Liver (tissue), 8 donors: ENCODE measurements at regions not wholly inside any gene's neighbourhood (a gene's known extent, or its start where the extent isn't known, plus 50 kb on each side); places are given as distances from the start of the nearest gene placed in this dataset.
"Not testable (repeated sequence)": the region's sequence is repeated elsewhere in the genome, so short reads cannot be mapped to it uniquely, and the experiment has no call there.

Source experiments
- DNase-seq: peaks from one replicate; pipeline ENCODE4 v3.0.0-alpha.2; 2017; ENCODE audit warnings: low spot score
- H3K27ac ChIP-seq, 2 donors: one replicate each; pipeline ENCODE4 v1.7.0; 2013; ENCODE audit warnings: inconsistent platforms in 2 of 2, low read length in 2 of 2, control low read depth in 1 of 2, low read depth in 1 of 2, mild to moderate bottlenecking in 1 of 2
- H3K27me3 ChIP-seq, 4 donors: one replicate each; pipeline versions ENCODE4 v1.6.1 to v1.7.0; 2013; ENCODE audit warnings: low read length in 3 of 4, inconsistent platforms in 1 of 4, mild to moderate bottlenecking in 1 of 4, moderate library complexity in 1 of 4; ENCODE audit not compliant: control insufficient read depth in 4 of 4, insufficient read depth in 4 of 4
- H3K36me3 ChIP-seq, 4 donors: one replicate each; pipeline versions ENCODE4 v1.6.1 to v1.7.0; 2013; ENCODE audit warnings: low read length in 3 of 4, mild to moderate bottlenecking in 3 of 4, low read depth in 1 of 4, moderate library complexity in 1 of 4; ENCODE audit not compliant: control insufficient read depth in 4 of 4, insufficient read depth in 3 of 4
- H3K4me1 ChIP-seq, 4 donors: one replicate each; pipeline versions ENCODE4 v1.6.1 to v1.7.0; 2013; ENCODE audit warnings: low read length in 3 of 4, mild to moderate bottlenecking in 3 of 4, moderate library complexity in 1 of 4; ENCODE audit not compliant: control insufficient read depth in 4 of 4, insufficient read depth in 4 of 4
- H3K4me3 ChIP-seq, 3 donors: one replicate each; pipeline versions ENCODE4 v1.6.1 to v1.7.0; 2013; ENCODE audit warnings: low read length in 3 of 3, control low read depth in 1 of 3, low read depth in 1 of 3, mild to moderate bottlenecking in 1 of 3
- H3K9ac ChIP-seq, 2 donors: one replicate each; pipeline ENCODE4 v1.7.0; 2013; ENCODE audit warnings: low read length in 2 of 2, mild to moderate bottlenecking in 2 of 2, moderate library complexity in 2 of 2, control low read depth in 1 of 2, low read depth in 1 of 2
- H3K9me3 ChIP-seq, 4 donors: one replicate each; pipeline versions ENCODE4 v1.6.1 to v1.7.0; 2013; ENCODE audit warnings: low read length in 3 of 4; ENCODE audit not compliant: control insufficient read depth in 4 of 4
- CTCF ChIP-seq: fragments of 150-350 bp; IDR thresholded peaks from 2 replicates; pipeline ENCODE4 v1.5.1; 2017; ENCODE audit warnings: improper control_type of control experiment, low read depth, low read length; ENCODE audit not compliant: missing input control
- EGR1 ChIP-seq, 2 donors: IDR thresholded peaks; 2 replicates each; pipeline ENCODE4 v1.6.1; 2016 to 2018; ENCODE audit warnings: antibody characterized with exemption in 2 of 2, low read depth in 2 of 2
- FOXA1 ChIP-seq: IDR thresholded peaks from 2 replicates; pipeline ENCODE4 v1.6.1; 2016; ENCODE audit warnings: antibody characterized with exemption
- HNF4G ChIP-seq: IDR thresholded peaks from 2 replicates; pipeline ENCODE4 v1.6.1; 2016; ENCODE audit warnings: antibody characterized with exemption
- JUND ChIP-seq, 2 donors: IDR thresholded peaks; 2 replicates each; pipeline ENCODE4 v1.6.1; 2016; ENCODE audit warnings: antibody characterized with exemption in 2 of 2
- MAX ChIP-seq: IDR thresholded peaks from 2 replicates; pipeline ENCODE4 v1.6.1; 2016; ENCODE audit warnings: antibody characterized with exemption
- RAD21 ChIP-seq, 2 donors: IDR thresholded peaks; 2 replicates each; pipeline ENCODE4 v1.6.1; 2016; ENCODE audit warnings: antibody characterized with exemption in 2 of 2, mild to moderate bottlenecking in 2 of 2
- REST ChIP-seq: IDR thresholded peaks from 2 replicates; pipeline ENCODE4 v1.6.1; 2016; ENCODE audit warnings: antibody characterized with exemption, mild to moderate bottlenecking
- SP1 ChIP-seq: IDR thresholded peaks from 2 replicates; pipeline ENCODE4 v1.6.1; 2018; ENCODE audit warnings: antibody characterized with exemption, mild to moderate bottlenecking
- TAF1 ChIP-seq: conservative IDR thresholded peaks from 2 replicates; pipeline ENCODE4 v1.6.1; 2016; ENCODE audit warnings: antibody characterized with exemption, mild to moderate bottlenecking
- YY1 ChIP-seq: IDR thresholded peaks from 2 replicates; pipeline ENCODE4 v1.6.1; 2016; ENCODE audit warnings: antibody characterized with exemption, mild to moderate bottlenecking
- WGBS: extraction: QIAGEN DNeasy Blood & Tissue Kit; methylation state at CpG from one replicate; pipeline ENCODE4 v1.1.7; 2013; 5-methylcytosine and 5-hydroxymethylcytosine counted together
- TF ChIP-seq, protein P1 (sequence below): IDR thresholded peaks from 2 replicates; pipeline ENCODE4 v1.6.1; 2016; ENCODE audit warnings: antibody characterized with exemption
- donor health status: healthy.
- donor health status: healthy.
- donor health status: healthy.
- donor health status: healthy.
- donor health status: healthy.

DNA sequence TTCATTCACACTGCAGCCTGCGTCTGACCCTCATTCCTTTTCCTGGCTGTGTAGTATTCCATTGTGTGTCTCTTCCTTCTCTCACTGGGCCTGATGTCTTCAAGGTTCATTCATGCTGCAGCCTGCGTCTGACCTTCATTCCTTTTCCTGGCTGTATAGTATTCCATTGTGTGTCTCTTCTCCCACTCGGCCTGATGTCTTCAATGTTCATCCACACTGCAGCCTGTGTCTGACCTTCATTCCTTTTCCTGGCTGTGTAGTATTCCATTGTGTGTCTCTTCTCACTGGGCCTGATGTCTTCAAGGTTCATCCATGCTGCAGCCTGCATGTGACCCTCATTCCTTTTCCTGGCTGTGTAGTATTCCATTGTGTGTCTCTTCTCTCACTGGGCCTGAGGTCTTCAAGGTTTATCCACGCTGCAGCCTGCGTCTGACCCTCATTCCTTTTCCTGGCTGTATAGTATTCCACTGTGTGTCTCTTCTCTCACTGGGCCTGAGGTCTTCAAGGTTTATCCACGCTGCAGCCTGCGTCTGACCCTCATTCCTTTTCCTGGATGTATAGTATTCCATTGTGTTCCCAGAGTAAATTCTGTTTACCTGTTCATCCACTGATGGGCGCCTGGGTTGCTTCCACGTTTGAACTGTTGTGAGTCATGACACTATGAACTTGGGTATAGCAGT is 191.0 kb downstream of the CRLF2 start:
- H3K27me3 ChIP-seq, H3K9ac ChIP-seq, DNase-seq, H3K4me1 ChIP-seq, H3K4me3 ChIP-seq, H3K36me3 ChIP-seq, H3K27ac ChIP-seq: not testable (repeated sequence)
- 95% methylated on average over 9 of the region's 9 CpGs for WGBS
- H3K9me3 ChIP-seq = peaks cover 2 to 11% (median 8%) of the 10 kb centered on the region in 4 donors

DNA sequence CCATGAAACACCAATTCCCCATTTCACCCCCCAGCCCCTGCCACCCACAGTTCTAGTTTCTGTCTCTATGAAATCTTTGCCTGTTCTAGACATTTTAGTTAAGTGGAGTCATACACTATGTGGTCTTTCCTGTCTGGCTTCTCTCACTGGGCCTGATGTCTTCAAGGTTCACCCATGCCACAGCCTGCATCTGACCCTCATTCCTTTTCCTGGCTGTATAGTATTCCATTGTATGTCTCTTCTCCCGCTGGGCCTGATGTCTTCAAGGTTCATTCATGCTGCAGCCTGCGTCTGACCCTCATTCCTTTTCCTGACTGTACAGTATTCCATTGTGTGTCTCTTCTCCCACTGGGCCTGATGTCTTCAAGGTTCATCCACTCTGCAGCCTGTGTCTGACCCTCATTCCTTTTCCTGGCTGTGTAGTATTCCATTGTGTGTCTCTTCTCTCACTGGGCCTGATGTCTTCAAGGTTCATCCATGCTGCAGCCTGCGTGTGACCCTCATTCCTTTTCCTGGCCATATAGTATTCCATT is 191.7 kb downstream of the CRLF2 start:
- no peak for TF ChIP-seq CTCF
- TF ChIP-seq REST = no peak
- TF ChIP-seq SP1 = no peak
- no peak for TF ChIP-seq HNF4G
- TF ChIP-seq EGR1 (IDR thresholded peaks at IDR 0.05; ENCODE audit: low read depth in 2 of 2) = no peak
- no peak for TF ChIP-seq TAF1
- no peak for TF ChIP-seq RAD21 (IDR thresholded peaks at IDR 0.05)
- TF ChIP-seq, protein P1, sequence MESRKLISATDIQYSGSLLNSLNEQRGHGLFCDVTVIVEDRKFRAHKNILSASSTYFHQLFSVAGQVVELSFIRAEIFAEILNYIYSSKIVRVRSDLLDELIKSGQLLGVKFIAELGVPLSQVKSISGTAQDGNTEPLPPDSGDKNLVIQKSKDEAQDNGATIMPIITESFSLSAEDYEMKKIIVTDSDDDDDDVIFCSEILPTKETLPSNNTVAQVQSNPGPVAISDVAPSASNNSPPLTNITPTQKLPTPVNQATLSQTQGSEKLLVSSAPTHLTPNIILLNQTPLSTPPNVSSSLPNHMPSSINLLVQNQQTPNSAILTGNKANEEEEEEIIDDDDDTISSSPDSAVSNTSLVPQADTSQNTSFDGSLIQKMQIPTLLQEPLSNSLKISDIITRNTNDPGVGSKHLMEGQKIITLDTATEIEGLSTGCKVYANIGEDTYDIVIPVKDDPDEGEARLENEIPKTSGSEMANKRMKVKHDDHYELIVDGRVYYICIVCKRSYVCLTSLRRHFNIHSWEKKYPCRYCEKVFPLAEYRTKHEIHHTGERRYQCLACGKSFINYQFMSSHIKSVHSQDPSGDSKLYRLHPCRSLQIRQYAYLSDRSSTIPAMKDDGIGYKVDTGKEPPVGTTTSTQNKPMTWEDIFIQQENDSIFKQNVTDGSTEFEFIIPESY = no peak
- no peak for TF ChIP-seq JUND (IDR thresholded peaks at IDR 0.05)
- TF ChIP-seq YY1 = no peak
- TF ChIP-seq FOXA1 = no peak
- no peak for TF ChIP-seq MAX
- Histone ChIP-seq H3K9me3 (peaks cover 2 to 11% (median 8%) of the 10 kb centered on the region in 4 donors), H3K4me3 (peak overlapping the region in 1 of 3 donors; percentile 7), H3K36me3 (no peaks in the 10 kb centered on the region), H3K4me1 (no peaks in the 10 kb centered on the region), H3K9ac (no peak overlapping the region), H3K27me3 (no peaks in the 10 kb centered on the region), H3K27ac (no peak overlapping the region)
- DNase-seq = no peak
- WGBS = 96% methylated on average over 3 of the region's 3 CpGs

GRCh38 chrX:1016926-1017325 is 195.5 kb downstream of the CRLF2 start:
- not testable (repeated sequence) for DNase-seq, H3K27ac ChIP-seq, H3K4me1 ChIP-seq, H3K27me3 ChIP-seq, H3K4me3 ChIP-seq, H3K9ac ChIP-seq, H3K36me3 ChIP-seq
- peaks cover 2 to 11% (median 8%) of the 10 kb centered on the region in 4 donors for H3K9me3 ChIP-seq
- WGBS = 90% methylated on average over 15 of the region's 15 CpGs

GRCh38 chrX:1016281-1016680 is 196.2 kb downstream of the CRLF2 start:
- not testable (repeated sequence) for DNase-seq, H3K9ac ChIP-seq, H3K27ac ChIP-seq, H3K9me3 ChIP-seq, H3K4me1 ChIP-seq, H3K27me3 ChIP-seq, H3K36me3 ChIP-seq, H3K4me3 ChIP-seq
- WGBS = 92% methylated on average over 11 of the region's 11 CpGs
